IPS-NIHi7 (cell line): ENCODE measurements at regions not wholly inside any gene's neighbourhood (a gene's known extent, or its start where the extent isn't known, plus 50 kb on each side); places are given as distances from the start of the nearest gene placed in this dataset.
"Not testable (repeated sequence)": the region's sequence is repeated elsewhere in the genome, so short reads cannot be mapped to it uniquely, and the experiment has no call there.

Experiments
- DNase-seq: peaks from one replicate; pipeline ENCODE4 v3.0.0; 2012; ENCODE audit warnings: mixed read lengths; ENCODE audit errors: extremely low spot score

DNA sequence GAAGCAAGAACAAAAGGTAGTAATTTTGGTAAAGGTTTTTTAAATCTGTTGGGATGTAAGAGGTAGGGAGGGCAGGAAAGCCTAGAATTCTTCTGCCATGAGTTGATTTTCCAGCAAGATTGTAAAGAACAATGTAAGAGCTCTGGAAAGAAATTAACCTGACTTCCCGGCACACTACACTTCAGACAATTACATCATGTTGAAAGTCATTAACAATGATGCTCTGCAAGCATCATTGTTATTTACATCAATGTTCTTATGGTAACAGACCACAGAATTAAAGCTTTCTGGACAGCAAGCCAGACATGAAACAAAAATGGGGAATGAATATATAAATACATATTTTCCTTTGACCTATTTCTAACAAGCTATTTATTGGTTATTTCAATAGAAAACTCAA is 342.2 kb downstream of the CEP170 start:
- not testable (repeated sequence) for DNase-seq

GRCh38 chr1:242900558-242900957 is 354.5 kb downstream of the CEP170 start:
- not testable (repeated sequence) for DNase-seq

GRCh38 chr1:242890192-242890741 is 364.8 kb downstream of the CEP170 start:
- DNase-seq = peak; percentile 71

DNA sequence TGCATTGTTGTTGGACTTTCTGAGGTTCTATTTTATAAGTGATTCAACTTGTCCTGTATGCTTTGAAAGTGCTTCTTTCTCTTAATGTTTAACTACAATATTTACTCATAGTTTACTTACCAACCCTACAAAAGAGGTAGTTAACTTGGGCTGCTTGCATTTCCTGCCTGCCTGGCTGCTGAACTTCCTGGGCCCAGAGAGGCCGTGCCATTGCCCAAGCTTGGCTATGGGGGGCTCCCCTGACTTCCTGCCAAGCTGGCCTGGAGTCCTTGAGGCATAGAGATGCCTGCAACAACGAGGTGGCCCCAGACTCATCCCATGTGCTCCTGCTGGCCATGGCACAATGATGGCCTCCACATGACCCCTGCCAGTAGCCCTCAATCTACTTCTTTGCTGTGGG is 361.6 kb upstream of the PLD5 start:
- DNase-seq = no peak

DNA sequence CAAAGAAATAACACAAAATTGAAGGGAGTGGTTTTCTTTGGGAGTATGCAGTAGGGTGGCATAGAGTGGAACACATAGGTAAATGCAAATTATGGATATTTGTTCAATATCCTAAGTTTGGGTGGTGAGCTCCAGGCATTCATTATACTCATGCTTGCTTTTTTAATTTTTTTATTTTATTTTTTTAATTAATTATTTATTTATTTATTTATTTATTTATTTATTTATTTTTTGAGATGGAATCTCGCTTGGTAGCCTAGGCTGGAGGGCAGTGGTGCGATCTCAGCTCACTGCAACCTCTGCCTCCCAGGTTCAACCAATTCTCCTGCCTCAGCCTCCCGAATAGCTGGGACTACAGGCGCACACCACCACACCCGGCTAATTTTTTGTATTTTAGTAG is 355.5 kb upstream of the PLD5 start:
- not testable (repeated sequence) for DNase-seq

GRCh38 chr1:242877743-242878142 is 353.2 kb upstream of the PLD5 start:
- no peak for DNase-seq

- no peak for DNase-seq
Measured at GRCh38 chr1:242877229-242877628, 352.7 kb upstream of the PLD5 start.

DNA sequence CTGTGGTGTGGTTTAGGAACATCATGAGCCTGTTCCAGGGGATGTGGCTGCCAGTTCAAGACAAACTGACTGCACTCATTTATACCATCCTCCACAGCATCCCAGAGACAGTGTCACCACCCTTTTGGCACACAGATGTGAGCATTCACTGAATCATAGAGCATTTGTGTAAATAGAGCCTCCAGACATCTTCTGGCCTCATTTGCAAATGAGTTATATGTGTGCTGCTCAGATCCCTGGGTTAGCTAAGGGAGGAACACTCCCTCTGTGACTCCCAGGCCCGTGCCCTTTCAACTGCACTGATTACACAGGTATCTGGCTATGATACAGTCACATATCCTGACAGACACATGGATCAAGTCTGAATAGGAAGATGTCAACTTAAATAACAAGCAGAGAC is 351.5 kb upstream of the PLD5 start:
- DNase-seq = no peak

DNA sequence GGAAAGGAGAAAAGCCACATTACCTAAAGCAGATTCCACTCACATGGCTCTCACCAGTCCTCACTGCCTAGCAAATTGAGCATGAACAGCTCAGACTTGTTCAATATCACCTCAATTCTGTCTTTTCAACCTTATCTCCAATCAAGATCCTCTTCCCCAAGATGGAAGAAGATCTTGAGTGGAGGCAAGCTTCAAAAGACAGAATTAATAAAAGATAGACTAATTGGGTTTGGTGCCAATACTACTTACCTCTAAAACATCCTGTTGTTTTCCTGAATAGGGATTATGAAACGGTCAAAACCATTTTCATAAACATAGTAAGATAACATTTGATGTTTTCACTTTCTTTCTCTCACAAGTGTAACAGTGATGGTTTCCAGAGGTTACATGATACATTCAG is 349.2 kb upstream of the PLD5 start:
- DNase-seq = no peak

DNA sequence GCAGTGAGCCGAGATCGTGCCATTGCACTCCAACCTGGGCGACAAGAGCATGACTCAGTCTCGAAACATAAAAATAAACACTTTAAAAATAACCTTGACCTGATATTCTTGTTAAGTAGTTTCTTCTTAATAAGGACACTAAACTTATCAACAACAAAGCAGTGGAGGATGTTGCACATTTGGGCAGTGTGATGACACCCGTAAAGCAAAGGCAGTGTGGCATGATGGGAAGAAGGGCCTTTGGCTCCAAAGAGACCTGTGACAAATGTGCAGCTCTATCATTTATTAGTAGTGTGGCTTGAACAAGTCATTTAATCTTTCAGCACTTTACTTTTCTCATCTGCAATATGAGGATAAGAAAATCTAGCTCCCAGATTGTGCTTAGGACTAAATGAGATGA is 348.0 kb upstream of the PLD5 start:
- no peak for DNase-seq

GRCh38 chr1:242871471-242872030 is 347.1 kb upstream of the PLD5 start:
- DNase-seq = no peak

GRCh38 chr1:242870966-242871365 is 346.5 kb upstream of the PLD5 start:
- no peak for DNase-seq

GRCh38 chr1:242856289-242856688 is 331.8 kb upstream of the PLD5 start:
- DNase-seq = no peak

DNA sequence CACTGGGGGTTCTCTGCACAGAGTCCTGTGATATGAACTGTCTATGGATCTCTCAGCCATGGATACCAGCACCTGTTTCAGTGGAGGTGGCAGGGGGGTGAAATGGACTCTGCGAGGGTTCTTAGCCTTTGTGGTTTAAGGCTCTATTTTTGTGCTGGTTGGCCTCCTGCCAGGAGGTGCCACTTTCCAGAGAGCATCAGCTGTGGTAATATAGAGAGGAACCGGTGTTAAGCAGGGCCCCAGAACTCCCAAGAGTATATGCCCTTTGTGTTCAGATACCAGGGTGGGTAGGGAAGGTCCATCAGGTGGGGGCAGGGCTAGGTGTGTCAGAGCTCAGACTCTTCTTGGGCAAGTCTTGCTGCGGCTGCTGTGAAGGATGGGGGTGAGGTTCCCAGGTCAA is 330.0 kb upstream of the PLD5 start:
- no peak for DNase-seq

DNA sequence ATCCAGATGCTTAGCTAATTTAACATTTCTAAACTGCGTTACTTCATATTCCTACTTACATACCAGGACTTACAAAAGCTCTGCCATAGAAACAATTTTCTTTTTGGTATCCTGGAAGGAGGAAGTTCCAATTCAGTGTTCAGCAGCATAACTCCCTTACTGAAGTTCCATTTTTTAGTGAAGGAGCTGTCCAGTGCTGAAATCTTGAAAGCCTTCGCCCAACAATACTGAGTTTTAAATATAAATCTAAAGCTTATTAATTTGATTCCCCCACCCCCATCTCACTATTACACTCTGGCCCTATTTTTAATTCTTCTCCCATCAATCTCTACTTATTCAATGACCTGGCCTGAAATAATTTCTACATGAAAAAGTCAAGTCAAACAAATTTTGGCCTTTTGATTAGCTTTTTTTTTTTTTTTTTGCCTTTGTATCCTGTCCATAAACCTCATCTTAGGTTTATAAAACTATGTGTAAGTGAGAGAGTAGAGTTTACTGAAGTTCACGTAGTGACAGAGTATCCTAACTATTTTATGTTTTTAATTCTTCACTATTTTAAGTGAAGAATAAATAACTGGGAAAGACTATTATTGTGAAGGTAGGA is 323.0 kb upstream of the PLD5 start:
- no peak for DNase-seq

DNA sequence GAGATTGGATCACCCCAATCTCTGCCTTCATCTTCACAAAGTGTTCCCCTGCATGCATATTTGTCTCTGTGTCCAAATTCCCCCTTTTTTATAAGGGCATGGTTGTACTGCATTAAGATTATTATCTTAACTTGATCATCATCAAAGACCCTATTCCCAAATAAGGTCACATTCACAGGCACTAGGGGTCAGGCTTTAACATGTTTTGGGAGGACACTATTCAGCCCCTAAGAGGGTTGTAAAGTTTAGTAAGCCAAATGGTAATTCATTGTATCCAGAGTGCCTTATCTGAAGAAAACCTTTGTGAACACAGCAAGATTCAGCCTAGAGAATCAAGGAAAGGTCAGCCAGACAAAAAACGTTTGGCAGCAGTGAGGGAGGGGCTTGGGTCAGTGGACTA is 317.6 kb upstream of the PLD5 start:
- DNase-seq = no peak

DNA sequence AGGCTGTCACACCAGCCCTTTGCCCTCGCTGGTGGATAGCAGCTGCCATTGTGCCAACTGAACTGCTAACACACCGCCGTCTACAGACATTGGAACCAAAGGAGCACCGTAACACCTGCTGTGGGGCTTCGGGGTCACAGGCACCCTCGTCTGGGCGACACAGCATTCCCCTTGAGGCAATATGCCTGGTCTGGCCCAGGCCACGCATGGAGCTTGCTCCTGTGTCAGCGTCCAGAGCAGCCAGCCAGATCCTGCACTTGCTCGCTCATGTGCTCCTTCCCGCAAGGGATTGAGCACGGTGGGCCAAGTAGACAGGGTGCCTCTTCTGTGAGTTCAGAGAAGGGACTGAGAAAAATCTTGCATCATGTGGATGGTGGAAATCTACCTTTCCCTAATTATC is 314.6 kb upstream of the PLD5 start:
- no peak for DNase-seq

GRCh38 chr1:242836423-242836822 is 311.9 kb upstream of the PLD5 start:
- no peak for DNase-seq

DNA sequence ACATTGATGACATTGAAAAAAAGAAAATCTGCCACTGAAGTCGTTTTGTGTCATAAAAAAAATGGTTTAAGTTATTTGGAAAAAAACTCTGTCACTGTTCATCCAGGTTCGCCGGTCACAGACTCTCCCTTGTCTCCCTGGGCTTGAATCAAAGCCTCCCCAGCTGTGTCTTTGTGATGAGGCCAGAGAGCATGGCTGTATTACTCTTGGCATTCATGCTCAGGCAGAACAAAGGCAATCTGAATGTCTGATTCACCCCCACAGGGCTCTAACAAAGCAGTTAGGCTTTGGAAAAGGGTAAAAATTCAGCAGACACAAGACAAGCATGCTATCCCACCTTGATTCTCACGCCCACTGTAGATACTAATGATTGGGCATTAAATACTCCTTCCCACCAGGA is 304.3 kb upstream of the PLD5 start:
- peak; percentile 33 for DNase-seq

GRCh38 chr1:242828199-242828598 is 303.7 kb upstream of the PLD5 start:
- DNase-seq = no peak

- DNase-seq = no peak
Measured at GRCh38 chr1:242827538-242827937, 303.0 kb upstream of the PLD5 start.

- DNase-seq = no peak
Measured at GRCh38 chr1:242826701-242827336, 302.3 kb upstream of the PLD5 start.

DNA sequence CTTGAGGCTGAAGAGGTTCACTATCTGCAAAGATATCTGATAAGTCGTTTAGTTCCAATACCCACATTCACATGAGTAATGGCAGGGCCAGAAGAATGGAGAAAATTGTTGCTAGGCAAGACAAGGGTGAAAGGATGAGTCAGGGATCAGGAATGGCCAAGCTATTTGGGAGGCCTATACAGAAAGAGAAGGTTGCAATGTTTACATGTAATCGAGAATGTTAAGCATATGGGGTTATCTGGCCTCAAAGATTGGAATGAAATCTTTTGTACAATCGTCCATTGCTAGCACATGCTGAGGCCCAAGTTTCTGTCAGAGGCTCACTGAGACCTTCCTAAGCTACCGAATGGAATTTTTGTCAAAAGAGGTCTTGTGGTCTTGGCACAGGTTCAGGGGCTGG is 299.9 kb upstream of the PLD5 start:
- peak; percentile 27 for DNase-seq
